A549 (cell line): ENCODE measurements at regions not wholly inside any gene's neighbourhood (a gene's known extent, or its start where the extent isn't known, plus 50 kb on each side); places are given as distances from the start of the nearest gene placed in this dataset.

ENCODE experiments used
- BHLHE40 ChIP-seq: IDR thresholded peaks from 2 replicates; pipeline ENCODE4 v1.6.1; 2012; ENCODE audit warnings: low read depth, low read length, inconsistent platforms
- CEBPB ChIP-seq, 2 experiments: fragments of >200 bp in 1 of 2; sonication (Bioruptor Twin) in 1 of 2; formaldehyde crosslinking in 1 of 2; IDR thresholded peaks; 2 replicates each; pipeline ENCODE4 v1.6.1; 2012 to 2016
- FOSL2 ChIP-seq, 2 experiments: fragments of 450-650 bp in 1 of 2; fragments of >200 bp in 1 of 2; sonication (Bioruptor Twin) in 1 of 2; formaldehyde crosslinking; IDR thresholded peaks; 2 replicates each; pipeline versions ENCODE4 v1.5.0 to v1.6.1; 2016 to 2020; ENCODE audit warnings: mild to moderate bottlenecking in 1 of 2, moderate library complexity in 1 of 2
- NFE2L2 ChIP-seq: fragments of 150-350 bp; conservative IDR thresholded peaks from 2 replicates; pipeline ENCODE4 v1.6.1; 2014; ENCODE audit warnings: low read length
- POLR2A ChIP-seq: IDR thresholded peaks from 2 replicates; pipeline ENCODE4 v1.6.1; 2012; ENCODE audit warnings: mild to moderate bottlenecking, low read length
- RAD21 ChIP-seq, 2 experiments: fragments of >200 bp in 1 of 2; sonication (Bioruptor Twin) in 1 of 2; formaldehyde crosslinking in 1 of 2; IDR thresholded peaks in 1 of 2; conservative IDR thresholded peaks in 1 of 2; 2 replicates in 1 of 2; 3 replicates in 1 of 2; pipeline ENCODE4 v1.6.1; 2012 to 2018; ENCODE audit warnings: inconsistent platforms in 1 of 2
- SREBF2 ChIP-seq: fragments of 450-650 bp; IDR thresholded peaks from 2 replicates; pipeline ENCODE4 v1.6.1; 2014; ENCODE audit warnings: mild to moderate bottlenecking, moderate library complexity
- ZC3H11A ChIP-seq: fragments of 450-650 bp; IDR thresholded peaks from 2 replicates; pipeline ENCODE4 v1.6.1; 2014; ENCODE audit warnings: antibody characterized with exemption, mild to moderate bottlenecking
- TF ChIP-seq, protein P1 (sequence below): IDR thresholded peaks from 2 replicates; pipeline ENCODE4 v1.6.1; 2012
- TF ChIP-seq, protein P2 (sequence below): fragments of >200 bp; sonication (Bioruptor Twin); formaldehyde crosslinking; IDR thresholded peaks from 3 replicates; pipeline ENCODE4 v1.5.1; 2016
- TF ChIP-seq, protein P3 (sequence below): fragments of 250-450 bp; sonication (Bioruptor Pico); IDR thresholded peaks from 2 replicates; pipeline ENCODE4 v1.5.0; 2021; ENCODE audit warnings: mild to moderate bottlenecking, moderate library complexity, borderline replicate concordance
- TF ChIP-seq, protein P4 (sequence below): IDR thresholded peaks from 2 replicates; pipeline ENCODE4 v1.6.1; 2012

DNA sequence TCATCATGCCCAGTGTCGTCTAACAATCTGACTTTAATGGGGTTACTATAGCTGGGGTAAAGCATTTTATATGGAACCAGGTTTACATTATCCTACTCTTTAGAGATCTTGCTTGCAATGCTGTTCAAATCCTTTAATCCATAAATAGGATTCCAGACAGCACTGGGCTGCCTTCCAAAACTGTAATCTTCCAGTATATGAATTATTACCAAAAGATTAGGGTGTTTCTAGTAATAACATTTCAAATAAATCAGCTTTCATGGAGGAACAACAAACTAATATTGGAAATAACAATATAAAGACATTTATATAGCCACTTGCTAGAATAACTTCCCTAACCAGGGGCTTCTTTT is 88.6 kb upstream of the PLXNA2 start:
- TF ChIP-seq, protein P1, sequence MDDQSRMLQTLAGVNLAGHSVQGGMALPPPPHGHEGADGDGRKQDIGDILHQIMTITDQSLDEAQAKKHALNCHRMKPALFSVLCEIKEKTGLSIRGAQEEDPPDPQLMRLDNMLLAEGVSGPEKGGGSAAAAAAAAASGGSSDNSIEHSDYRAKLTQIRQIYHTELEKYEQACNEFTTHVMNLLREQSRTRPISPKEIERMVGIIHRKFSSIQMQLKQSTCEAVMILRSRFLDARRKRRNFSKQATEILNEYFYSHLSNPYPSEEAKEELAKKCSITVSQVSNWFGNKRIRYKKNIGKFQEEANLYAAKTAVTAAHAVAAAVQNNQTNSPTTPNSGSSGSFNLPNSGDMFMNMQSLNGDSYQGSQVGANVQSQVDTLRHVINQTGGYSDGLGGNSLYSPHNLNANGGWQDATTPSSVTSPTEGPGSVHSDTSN = no peak
- TF ChIP-seq, protein P2, sequence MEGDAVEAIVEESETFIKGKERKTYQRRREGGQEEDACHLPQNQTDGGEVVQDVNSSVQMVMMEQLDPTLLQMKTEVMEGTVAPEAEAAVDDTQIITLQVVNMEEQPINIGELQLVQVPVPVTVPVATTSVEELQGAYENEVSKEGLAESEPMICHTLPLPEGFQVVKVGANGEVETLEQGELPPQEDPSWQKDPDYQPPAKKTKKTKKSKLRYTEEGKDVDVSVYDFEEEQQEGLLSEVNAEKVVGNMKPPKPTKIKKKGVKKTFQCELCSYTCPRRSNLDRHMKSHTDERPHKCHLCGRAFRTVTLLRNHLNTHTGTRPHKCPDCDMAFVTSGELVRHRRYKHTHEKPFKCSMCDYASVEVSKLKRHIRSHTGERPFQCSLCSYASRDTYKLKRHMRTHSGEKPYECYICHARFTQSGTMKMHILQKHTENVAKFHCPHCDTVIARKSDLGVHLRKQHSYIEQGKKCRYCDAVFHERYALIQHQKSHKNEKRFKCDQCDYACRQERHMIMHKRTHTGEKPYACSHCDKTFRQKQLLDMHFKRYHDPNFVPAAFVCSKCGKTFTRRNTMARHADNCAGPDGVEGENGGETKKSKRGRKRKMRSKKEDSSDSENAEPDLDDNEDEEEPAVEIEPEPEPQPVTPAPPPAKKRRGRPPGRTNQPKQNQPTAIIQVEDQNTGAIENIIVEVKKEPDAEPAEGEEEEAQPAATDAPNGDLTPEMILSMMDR = no peak
- TF ChIP-seq POLR2A (no peak), FOSL2 (IDR thresholded peaks at IDR 0.05) (no peak), FOSL2 (CRISPR knock-in tag; IDR thresholded peaks at IDR 0.05) (no peak), BHLHE40 (no peak), RAD21 (conservative IDR thresholded peaks at IDR 0.05 in 1 of 2, IDR thresholded peaks at IDR 0.05 in 1 of 2) (no peak), CEBPB (IDR thresholded peaks at IDR 0.05) (no peak), SREBF2 (no peak), NFE2L2 (no peak), ZC3H11A (no peak)
- TF ChIP-seq, protein P3, sequence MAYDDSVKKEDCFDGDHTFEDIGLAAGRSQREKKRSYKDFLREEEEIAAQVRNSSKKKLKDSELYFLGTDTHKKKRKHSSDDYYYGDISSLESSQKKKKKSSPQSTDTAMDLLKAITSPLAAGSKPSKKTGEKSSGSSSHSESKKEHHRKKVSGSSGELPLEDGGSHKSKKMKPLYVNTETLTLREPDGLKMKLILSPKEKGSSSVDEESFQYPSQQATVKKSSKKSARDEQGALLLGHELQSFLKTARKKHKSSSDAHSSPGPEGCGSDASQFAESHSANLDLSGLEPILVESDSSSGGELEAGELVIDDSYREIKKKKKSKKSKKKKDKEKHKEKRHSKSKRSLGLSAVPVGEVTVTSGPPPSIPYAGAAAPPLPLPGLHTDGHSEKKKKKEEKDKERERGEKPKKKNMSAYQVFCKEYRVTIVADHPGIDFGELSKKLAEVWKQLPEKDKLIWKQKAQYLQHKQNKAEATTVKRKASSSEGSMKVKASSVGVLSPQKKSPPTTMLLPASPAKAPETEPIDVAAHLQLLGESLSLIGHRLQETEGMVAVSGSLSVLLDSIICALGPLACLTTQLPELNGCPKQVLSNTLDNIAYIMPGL (CRISPR knock-in tag) = no peak
- TF ChIP-seq, protein P4, sequence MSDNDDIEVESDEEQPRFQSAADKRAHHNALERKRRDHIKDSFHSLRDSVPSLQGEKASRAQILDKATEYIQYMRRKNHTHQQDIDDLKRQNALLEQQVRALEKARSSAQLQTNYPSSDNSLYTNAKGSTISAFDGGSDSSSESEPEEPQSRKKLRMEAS = no peak
